ENCODE measurements at regions not wholly inside any gene's neighbourhood (a gene's known extent, or its start where the extent isn't known, plus 50 kb on each side); places are given as distances from the start of the nearest gene placed in this dataset.

GRCh38 chr11:123378096-123378495 is 52.0 kb upstream of the GRAMD1B start:
- DNase-seq, result no peak

DNA sequence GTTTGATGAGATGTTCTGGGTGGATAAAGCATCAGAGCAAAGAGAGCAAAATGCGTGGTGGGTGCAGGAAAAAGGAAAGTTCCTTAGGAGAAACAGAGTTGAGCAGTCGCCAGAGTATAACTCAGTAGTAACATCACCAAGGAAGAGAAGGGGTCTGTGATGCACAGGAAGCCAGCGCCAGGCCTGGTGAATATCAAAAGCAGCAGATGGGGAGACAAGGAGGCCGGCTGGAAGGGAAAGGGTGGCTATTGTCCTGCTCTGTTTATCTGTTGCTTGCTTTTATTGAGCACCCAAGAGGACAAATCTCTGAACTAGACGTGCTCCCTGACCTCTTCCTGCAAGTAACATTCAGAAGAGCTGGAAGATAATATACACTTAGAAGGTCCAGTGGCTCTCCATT is 52.7 kb upstream of the GRAMD1B start:
- DNase-seq, result no peak

GRCh38 chr11:123375832-123376231 is 54.2 kb upstream of the GRAMD1B start:
- DNase-seq, result no peak

GRCh38 chr11:123374622-123374968 is 55.5 kb upstream of the GRAMD1B start:
- no peak for DNase-seq

GRCh38 chr11:123373754-123374621 is 56.1 kb upstream of the GRAMD1B start:
- DNase-seq, result no peak

DNA sequence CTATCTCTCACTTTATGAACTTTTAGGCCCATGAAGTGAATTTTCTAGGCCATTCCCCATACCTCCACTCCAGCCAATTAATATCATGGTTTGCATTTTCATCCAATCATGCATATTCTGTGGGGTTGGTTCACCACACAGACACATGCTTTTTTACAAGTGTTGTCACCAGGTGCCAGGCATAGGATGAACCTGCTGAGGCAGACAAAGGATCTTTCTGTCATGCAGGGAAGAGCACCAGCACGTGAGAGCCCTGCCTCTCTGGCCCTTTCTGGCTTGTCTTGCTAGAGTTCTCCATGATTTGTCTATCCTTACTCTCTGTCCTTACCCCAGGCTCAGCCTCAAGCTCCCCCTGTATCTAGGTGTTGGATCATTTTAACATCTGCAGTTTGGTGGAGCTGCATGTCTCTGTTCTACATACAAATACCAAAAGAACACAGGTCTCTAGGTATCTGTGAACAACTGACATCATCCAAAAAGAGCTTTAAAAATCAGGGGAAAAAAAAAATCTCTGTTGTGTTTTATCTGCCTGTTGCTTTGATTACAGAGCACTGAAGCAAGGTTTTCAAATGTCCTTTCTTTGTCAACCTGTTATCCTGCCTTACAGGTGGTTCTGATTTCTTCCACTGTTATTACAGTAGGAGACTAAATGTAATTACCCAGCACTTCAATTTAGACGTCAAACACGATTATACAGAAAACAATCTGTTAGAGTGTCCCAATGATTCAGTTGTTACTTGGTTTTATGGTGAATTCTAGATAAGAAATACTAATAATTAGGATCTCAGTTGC is 58.4 kb upstream of the GRAMD1B start:
- DNase-seq, result no peak

GRCh38 chr11:123366924-123367323 is 63.1 kb upstream of the GRAMD1B start:
- DNase-seq, result no peak

DNA sequence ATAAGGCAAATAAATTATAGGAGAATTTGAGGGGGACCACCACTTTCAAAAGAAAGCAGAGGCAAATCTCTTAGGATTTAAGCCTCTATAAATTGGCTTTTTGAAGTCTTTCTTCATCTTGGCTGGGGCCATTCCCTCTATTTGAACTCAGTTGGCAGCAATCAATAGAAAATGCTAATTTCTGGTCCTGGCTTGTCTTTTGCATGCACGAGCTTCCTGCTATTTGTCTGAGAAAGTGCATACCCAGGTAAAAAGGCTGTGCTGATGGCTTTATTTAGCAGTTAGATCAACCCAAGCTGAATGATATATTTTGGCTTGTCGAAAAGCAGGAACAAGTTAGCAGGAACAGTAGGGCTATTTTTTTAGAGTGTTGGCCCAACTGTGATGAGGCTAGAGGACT is 64.1 kb upstream of the GRAMD1B start:
- no peak for DNase-seq

GRCh38 chr11:123364080-123364479 is 66.0 kb upstream of the GRAMD1B start:
- DNase-seq, result no peak

DNA sequence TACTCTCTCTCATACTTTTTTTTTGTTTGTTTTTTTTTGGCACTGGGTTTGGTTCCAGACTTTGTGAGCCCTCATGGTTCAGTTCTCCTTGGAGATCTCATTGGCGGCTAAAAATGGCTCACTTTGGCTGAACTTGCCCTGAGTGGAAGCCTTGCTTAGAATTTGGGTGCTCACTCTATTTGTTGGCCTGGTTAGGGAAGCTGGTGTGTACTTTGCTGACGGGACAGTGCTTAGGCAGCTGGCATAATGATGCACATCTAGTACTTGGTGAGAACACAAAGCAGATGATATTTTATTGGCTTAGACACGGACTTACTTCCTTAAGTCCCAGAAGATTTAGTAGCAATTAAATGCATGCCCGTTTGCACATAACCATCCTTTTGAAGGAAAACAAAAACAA is 66.5 kb upstream of the GRAMD1B start:
- DNase-seq, result no peak

DNA sequence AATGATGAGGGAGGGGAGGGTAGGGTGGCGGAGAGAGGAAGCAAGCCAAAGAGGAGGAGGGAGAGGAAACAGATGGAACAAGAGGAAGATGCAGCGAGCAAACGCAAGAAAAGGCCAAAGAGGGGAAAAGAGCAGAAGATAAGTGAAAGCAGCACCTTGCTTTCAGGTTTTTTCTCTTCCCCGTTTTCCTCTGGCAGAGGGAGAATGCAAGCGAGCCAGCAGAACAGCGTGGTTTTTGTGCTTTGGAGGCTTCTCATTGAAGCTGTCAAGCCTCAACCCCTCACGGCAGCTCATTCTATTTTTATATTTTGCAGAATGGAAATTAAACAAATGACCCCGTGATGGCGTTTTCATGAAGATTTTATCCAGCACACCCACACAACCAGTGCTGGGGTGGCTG is 67.1 kb upstream of the GRAMD1B start:
- DNase-seq, result no peak

GRCh38 chr11:123362186-123362585 is 67.9 kb upstream of the GRAMD1B start:
- no peak for DNase-seq

DNA sequence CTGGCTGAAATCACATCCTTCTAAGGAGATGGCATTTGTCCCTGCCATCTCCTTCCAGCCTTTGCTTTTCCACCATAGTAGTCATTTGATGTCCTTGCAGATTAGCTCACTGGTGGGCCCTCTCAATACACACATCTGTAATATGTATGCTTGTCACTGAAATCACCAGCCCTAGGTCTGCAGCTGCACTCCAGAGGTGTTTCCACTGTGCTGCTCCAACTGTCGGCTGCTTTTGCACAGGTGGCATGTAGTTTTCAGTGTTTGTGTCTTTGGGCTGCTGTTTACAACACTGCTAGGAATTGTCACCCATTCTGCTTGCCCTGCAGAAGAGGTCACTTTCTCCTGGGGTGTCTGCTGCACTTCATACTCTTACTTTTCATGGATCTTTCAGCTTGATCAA is 69.0 kb upstream of the GRAMD1B start:
- DNase-seq, result no peak

DNA sequence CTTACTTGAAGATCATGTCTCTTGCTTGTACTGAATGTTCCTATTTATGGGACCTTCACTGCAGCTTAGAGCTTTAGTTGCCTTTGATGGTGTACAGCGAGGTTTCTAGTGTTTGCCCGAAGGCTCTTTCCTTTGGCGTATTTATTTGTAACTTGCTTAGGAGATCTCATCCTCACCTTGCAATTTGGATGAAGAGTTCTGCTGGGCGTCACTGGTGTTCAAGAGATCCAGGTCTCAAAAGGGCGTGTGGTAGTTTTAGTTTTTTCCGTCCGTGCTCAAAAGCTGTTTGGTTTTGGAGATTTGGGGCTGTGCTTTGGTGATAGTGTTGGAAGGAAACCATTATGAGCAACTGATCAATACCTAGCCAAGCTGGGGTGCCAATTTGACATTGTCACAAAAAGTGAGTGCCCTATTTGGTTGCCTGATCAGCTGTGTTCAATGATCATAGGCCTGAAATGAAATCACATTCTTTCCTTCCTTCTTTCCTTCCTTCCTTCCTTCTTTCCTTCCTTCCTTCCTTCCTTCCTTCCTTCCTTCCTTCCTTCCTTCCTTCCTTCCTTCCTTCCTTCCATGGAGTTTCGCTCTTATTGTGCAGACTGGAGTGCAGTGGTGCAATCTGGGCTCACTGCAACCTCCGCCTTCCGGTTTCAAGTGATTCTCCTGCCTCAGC is 69.7 kb upstream of the GRAMD1B start:
- no peak for DNase-seq

- DNase-seq, result peak; percentile 29
Measured at GRCh38 chr11:123357990-123358827, 71.9 kb upstream of the GRAMD1B start.

DNA sequence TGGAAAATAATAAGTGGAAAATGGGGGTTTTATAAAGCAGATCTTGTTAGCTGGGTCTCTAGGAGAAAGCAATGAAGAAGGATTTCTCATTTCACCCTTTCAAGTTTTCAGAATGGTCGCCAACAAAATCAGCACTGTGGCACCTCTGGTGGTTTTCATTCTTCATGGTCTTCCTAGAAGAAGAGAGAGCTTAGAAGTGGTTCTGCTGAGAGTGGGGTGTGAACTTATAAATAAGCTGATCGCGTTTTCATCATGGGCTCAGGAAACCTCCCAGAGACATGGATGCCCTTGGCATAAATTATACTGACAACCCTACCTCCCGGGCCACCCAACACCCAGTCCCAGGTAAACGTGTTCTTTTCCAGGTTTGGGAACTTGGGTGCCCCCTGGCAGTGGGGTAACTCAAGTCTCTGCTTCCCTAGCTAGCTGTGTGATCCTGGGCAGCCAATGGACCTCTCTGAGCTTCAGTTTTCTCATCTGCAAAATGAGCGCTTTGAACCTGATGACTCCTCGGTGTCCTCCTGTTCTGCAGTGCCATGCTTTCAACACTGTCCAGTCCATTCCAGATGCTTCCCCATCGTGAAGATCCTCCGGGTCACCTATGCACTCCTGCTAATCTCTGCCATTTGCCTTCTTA is 72.6 kb upstream of the GRAMD1B start:
- DNase-seq, result no peak

- no peak for DNase-seq
Measured at GRCh38 chr11:123356539-123356938, 73.5 kb upstream of the GRAMD1B start.

DNA sequence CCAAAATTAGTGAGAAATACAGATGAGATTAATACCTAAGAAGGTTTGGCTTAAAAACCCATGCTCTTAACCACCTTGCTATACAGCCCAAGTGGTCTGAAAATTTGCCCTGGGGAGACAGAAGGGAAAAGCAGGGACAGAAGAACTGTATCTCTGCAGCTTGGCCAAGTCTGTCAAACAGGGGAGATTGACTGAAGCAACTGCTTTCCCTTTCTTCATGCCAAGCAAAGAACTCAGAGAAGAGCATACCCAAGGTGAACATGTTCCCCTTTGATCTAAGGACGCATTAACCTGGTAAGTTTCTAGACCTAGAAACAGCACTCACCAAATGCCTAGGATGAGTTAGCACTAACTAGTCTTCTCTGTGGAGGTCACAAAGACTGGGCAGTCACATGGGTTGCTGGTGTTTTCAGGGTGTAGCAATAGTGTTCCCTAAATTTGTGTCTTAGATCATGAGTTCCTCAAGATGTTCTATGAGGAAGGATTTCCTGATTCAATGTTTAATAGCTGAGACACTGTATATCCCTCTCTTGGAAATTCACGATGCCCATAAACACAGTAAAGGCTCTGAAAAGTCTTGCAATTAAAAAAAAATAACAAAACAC is 75.6 kb upstream of the GRAMD1B start:
- no peak for DNase-seq

DNA sequence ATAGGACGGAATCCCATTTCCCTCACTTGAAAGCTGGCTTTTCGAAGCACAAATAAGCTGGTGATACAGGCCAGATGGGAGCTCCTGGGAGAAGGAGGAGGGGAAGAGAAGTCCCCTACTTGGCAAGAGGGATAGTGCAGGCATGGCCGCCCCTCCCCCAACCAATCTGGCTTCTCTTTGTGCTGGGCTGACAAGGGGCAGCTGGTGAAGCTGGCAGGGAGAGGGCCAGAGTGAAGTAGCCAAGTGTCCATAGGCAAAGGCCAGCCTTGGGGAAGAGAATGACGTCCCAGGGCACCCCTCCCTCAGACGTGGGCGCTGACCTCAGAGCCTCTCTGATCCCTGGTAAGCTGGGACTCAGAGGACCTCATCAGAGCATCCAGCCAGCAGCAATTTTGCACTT is 78.7 kb upstream of the GRAMD1B start:
- peak; percentile 46 for DNase-seq

- no peak for DNase-seq
Measured at GRCh38 chr11:123349382-123349781, 80.7 kb upstream of the GRAMD1B start.

DNA sequence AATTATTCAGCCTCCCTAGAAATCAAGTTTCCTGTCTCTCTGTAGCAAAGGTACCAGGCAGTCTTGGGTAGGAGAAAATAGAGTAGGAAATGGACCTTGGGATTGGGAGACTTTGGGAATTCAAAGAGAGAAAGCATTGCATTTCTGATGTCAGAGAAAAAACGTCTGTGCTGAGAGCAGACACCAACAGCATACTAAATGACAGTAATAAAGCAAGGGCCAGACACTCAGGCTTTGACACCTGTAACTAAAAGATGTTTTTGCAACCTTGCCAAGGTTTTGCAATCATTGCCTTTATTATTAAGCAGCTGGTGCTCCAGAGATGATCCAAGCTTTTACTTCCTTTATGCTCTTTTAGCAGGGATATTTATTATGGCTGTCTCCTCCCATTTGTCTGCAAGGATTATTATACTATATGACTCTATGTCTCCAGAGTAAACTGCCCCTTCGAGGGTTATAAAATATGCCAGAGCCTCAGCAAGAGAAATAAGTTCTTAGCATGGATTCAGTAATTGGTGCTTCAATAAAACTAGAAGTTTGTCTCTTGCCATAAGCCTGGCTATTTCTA is 85.2 kb upstream of the GRAMD1B start:
- DNase-seq, result no peak

Data from renal pelvis (tissue), 1 donor.